NOMO-1 treated with DMSO at 0.1 percent for 48 hours (cell line): ENCODE measurements at regions not wholly inside any gene's neighbourhood (a gene's known extent, or its start where the extent isn't known, plus 50 kb on each side); places are given as distances from the start of the nearest gene placed in this dataset.
A peak's percentile ranks its signal among the peaks of the same experiment; 100 is the strongest.

Experiments
- DNase-seq: peaks from one replicate; lab custom pipeline; 2025; ENCODE audit not compliant: unreplicated experiment; lab: John Stamatoyannopoulos, UW

- DNase-seq: no peak
Measured at GRCh38 chrX:13103914-13104274, 59.5 kb upstream of the FAM9C start.

- DNase-seq: no peak
Measured at GRCh38 chrX:13103188-13103913, 58.9 kb upstream of the FAM9C start.

- DNase-seq: no peak
Measured at GRCh38 chrX:13102636-13103035, 58.2 kb upstream of the FAM9C start.

GRCh38 chrX:13101441-13102139 lies 57.2 kb upstream of the FAM9C start:
- DNase-seq: peak; percentile 97

GRCh38 chrX:13099121-13099520 lies 54.7 kb upstream of the FAM9C start:
- no peak for DNase-seq

GRCh38 chrX:13096728-13097127 lies 52.3 kb upstream of the FAM9C start:
- DNase-seq: no peak

GRCh38 chrX:13094828-13095341 lies 50.5 kb upstream of the FAM9C start:
- DNase-seq: no peak

GRCh38 chrX:13094374-13094773 lies 50.0 kb upstream of the FAM9C start:
- no peak for DNase-seq
